Nephron progenitor cell (in vitro differentiated cells): ENCODE measurements at regions not wholly inside any gene's neighbourhood (a gene's known extent, or its start where the extent isn't known, plus 50 kb on each side); places are given as distances from the start of the nearest gene placed in this dataset.

Source experiments
- DNase-seq: peaks from one replicate; pipeline ENCODE4 v3.0.0; 2021
- H3K27ac Mint-ChIP-seq: 2 replicates; pipeline ENCODE4 v1.8.0; 2021; ENCODE audit warnings: mild to moderate bottlenecking, moderate library complexity, mixed read lengths
- H3K27me3 Mint-ChIP-seq: 2 replicates; pipeline ENCODE4 v1.8.0; 2021; ENCODE audit warnings: mild to moderate bottlenecking, low read depth, mixed read lengths; ENCODE audit not compliant: poor library complexity
- H3K36me3 Mint-ChIP-seq: 2 replicates; pipeline ENCODE4 v1.8.0; 2021; ENCODE audit warnings: low read depth, mixed read lengths
- H3K4me1 Mint-ChIP-seq: 2 replicates; pipeline ENCODE4 v1.8.0; 2021; ENCODE audit warnings: mixed read lengths
- H3K4me3 Mint-ChIP-seq: 2 replicates; pipeline ENCODE4 v1.8.0; 2021; ENCODE audit warnings: mild to moderate bottlenecking, moderate library complexity, mixed read lengths
- H3K9me3 Mint-ChIP-seq: 2 replicates; pipeline ENCODE4 v1.8.0; 2021; ENCODE audit warnings: mild to moderate bottlenecking, moderate library complexity, mixed read lengths
- CTCF ChIP-seq: fragments of 200-600 bp; sonication (generic); IDR thresholded peaks from 2 replicates; pipeline ENCODE4 v1.5.0; 2021; ENCODE audit warnings: antibody characterized with exemption

DNA sequence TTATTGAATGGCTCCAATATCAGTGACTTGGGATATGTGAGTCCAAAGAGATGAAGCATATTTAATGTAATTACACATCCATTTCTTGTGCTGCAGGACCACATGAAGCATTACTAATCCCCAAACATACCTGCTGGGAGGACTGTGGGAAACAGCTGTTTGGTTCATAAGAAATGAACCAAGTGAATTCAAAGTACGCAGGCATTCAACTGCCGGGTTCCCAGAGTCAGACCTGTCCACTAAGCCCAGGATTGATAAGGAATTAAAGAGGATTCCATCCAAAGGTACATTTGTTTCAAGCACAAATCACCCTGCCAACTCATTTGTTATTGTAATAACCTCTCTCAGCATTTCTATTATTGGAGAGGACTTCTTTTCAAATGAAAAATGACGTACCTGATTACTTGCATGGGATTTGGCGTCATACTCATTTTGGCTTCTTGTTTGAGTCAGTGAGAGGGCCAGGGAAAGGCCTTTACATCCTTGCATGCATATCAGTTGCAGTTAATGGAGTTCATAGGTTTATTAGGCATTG, 230.7 kb downstream of the TXNL1 start:
- Mint-ChIP-seq H3K4me3 (no peak overlapping the region), H3K9me3 (no peaks in the 10 kb centered on the region), H3K27ac (no peak overlapping the region), H3K4me1 (no peaks in the 10 kb centered on the region), H3K36me3 (no peaks in the 10 kb centered on the region), H3K27me3 (peaks cover 4% of the 10 kb centered on the region)
- TF ChIP-seq CTCF, result no peak
- DNase-seq, result no peak

DNA sequence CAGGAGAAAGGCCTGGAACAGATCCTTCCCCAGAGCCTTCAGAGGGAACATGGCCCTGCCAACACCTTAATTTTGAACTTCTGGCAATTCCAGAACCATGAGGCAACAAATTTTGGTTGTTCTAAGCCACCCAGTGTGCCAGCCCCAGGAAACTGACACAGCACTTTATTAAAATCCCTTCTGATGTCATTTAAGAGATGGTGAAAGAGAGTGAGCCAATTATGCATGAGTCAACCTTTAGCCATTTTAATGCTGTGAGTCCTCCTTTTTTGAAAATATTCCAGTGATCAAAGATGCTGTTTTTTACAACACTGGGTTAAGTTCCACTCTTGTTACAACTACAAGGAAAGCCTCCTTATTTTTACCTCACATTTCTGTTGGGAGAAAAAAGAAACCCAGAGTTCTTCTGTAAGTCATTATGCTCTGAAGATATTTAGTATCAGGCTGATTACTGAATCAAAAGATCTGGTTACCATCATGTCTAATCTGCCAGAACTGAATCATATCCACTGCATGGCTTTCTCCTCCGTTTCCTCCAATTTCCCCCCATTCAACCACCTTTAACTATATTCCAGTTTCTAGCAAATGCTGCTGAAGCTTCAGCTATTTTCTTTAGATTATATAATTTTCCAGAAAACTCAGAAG, 235.4 kb downstream of the TXNL1 start:
- TF ChIP-seq CTCF, result no peak
- no peak overlapping the region for H3K27ac Mint-ChIP-seq
- no peaks in the 10 kb centered on the region for H3K9me3 Mint-ChIP-seq
- DNase-seq, result no peak
- no peaks in the 10 kb centered on the region for H3K4me1 Mint-ChIP-seq
- no peaks in the 10 kb centered on the region for H3K36me3 Mint-ChIP-seq
- H3K4me3 Mint-ChIP-seq, result no peak overlapping the region
- H3K27me3 Mint-ChIP-seq, result peaks cover 4% of the 10 kb centered on the region

DNA sequence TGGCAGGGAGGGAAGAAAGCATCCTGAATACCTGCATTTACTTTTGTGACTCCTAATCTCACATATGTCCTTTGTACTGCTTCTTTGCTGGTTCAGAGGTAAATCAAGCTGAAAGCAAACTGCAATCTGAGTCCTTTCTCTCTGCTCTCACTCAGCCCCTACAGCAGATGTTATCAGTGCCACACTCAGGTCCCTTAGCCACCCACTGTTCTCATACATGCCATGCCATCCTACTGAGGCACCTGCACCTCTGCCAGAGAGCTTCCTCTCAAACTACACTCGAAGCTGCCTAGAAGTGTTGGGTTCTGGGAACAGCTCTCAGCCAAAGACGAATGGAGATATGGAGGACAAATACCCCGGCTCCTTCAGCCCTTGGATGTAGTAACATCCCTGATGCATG, 244.5 kb downstream of the TXNL1 start:
- Mint-ChIP-seq H3K9me3 (no peaks in the 10 kb centered on the region), H3K36me3 (no peaks in the 10 kb centered on the region), H3K4me1 (no peaks in the 10 kb centered on the region), H3K4me3 (no peak overlapping the region), H3K27ac (no peak overlapping the region), H3K27me3 (no peaks in the 10 kb centered on the region)
- DNase-seq, result no peak
- TF ChIP-seq CTCF, result no peak

GRCh38 chr18:56391931-56392590, 246.3 kb downstream of the TXNL1 start:
- no peaks in the 10 kb centered on the region for H3K4me1 Mint-ChIP-seq
- H3K27me3 Mint-ChIP-seq, result no peaks in the 10 kb centered on the region
- H3K4me3 Mint-ChIP-seq, result no peak overlapping the region
- no peak for DNase-seq
- no peaks in the 10 kb centered on the region for H3K9me3 Mint-ChIP-seq
- no peak overlapping the region for H3K27ac Mint-ChIP-seq
- TF ChIP-seq CTCF, result no peak
- no peaks in the 10 kb centered on the region for H3K36me3 Mint-ChIP-seq

DNA sequence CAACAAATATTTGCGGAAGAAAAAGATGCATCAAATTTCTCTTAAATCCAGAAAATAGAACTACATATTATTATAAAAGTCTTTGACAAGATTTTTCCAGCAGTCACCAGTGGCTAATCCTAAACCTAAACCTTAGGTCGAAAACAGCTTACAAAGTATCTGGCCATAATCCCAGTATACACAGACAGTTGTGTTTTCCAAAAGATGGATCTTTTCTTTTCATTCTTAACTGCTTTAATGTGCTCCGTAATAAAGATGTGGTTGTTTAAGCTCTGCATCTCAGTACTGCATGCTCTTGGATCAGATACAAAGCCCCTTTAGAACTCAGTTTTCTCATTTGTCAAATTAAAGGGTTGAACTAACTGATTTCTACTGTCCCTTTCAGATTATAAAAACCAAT, 247.8 kb downstream of the TXNL1 start:
- Mint-ChIP-seq H3K27me3 (no peaks in the 10 kb centered on the region), H3K9me3 (no peaks in the 10 kb centered on the region), H3K27ac (no peak overlapping the region), H3K36me3 (no peaks in the 10 kb centered on the region), H3K4me1 (no peaks in the 10 kb centered on the region), H3K4me3 (no peak overlapping the region)
- TF ChIP-seq CTCF, result no peak
- DNase-seq, result no peak

GRCh38 chr18:56389190-56389589, 249.2 kb downstream of the TXNL1 start:
- no peaks in the 10 kb centered on the region for H3K36me3 Mint-ChIP-seq
- no peaks in the 10 kb centered on the region for H3K9me3 Mint-ChIP-seq
- H3K27me3 Mint-ChIP-seq, result no peaks in the 10 kb centered on the region
- no peaks in the 10 kb centered on the region for H3K4me1 Mint-ChIP-seq
- no peak for DNase-seq
- TF ChIP-seq CTCF, result no peak
- H3K27ac Mint-ChIP-seq, result no peak overlapping the region
- H3K4me3 Mint-ChIP-seq, result no peak overlapping the region
